Ishikawa (cell line): ENCODE measurements at regions not wholly inside any gene's neighbourhood (a gene's known extent, or its start where the extent isn't known, plus 50 kb on each side); places are given as distances from the start of the nearest gene placed in this dataset.

Source experiments
- CEBPB ChIP-seq: IDR thresholded peaks from 2 replicates; pipeline ENCODE4 v1.6.1; 2012
- MAX ChIP-seq: IDR thresholded peaks from 2 replicates; pipeline ENCODE4 v1.6.1; 2012
- RAD21 ChIP-seq: IDR thresholded peaks from 2 replicates; pipeline ENCODE4 v1.6.1; 2012; ENCODE audit warnings: low read depth
- TAF1 ChIP-seq: IDR thresholded peaks from 2 replicates; pipeline ENCODE4 v1.6.1; 2012; ENCODE audit warnings: low read depth, mild to moderate bottlenecking
- TEAD4 ChIP-seq: IDR thresholded peaks from 2 replicates; pipeline ENCODE4 v1.6.1; 2012
- USF1 ChIP-seq: IDR thresholded peaks from 2 replicates; pipeline ENCODE4 v1.6.1; 2012
- YY1 ChIP-seq: IDR thresholded peaks from 2 replicates; pipeline ENCODE4 v1.6.1; 2012; ENCODE audit warnings: low read depth
- ZBTB7A ChIP-seq: IDR thresholded peaks from 2 replicates; pipeline ENCODE4 v1.6.1; 2012; ENCODE audit warnings: low read depth
- TF ChIP-seq, protein P1 (sequence below): IDR thresholded peaks from 2 replicates; pipeline ENCODE4 v1.6.1; 2012; ENCODE audit warnings: low read depth, mild to moderate bottlenecking

- TF ChIP-seq CEBPB (no peak), MAX (no peak), USF1 (no peak), TAF1 (no peak), RAD21 (no peak), TEAD4 (no peak), ZBTB7A (no peak), YY1 (no peak)
- TF ChIP-seq, protein P1, sequence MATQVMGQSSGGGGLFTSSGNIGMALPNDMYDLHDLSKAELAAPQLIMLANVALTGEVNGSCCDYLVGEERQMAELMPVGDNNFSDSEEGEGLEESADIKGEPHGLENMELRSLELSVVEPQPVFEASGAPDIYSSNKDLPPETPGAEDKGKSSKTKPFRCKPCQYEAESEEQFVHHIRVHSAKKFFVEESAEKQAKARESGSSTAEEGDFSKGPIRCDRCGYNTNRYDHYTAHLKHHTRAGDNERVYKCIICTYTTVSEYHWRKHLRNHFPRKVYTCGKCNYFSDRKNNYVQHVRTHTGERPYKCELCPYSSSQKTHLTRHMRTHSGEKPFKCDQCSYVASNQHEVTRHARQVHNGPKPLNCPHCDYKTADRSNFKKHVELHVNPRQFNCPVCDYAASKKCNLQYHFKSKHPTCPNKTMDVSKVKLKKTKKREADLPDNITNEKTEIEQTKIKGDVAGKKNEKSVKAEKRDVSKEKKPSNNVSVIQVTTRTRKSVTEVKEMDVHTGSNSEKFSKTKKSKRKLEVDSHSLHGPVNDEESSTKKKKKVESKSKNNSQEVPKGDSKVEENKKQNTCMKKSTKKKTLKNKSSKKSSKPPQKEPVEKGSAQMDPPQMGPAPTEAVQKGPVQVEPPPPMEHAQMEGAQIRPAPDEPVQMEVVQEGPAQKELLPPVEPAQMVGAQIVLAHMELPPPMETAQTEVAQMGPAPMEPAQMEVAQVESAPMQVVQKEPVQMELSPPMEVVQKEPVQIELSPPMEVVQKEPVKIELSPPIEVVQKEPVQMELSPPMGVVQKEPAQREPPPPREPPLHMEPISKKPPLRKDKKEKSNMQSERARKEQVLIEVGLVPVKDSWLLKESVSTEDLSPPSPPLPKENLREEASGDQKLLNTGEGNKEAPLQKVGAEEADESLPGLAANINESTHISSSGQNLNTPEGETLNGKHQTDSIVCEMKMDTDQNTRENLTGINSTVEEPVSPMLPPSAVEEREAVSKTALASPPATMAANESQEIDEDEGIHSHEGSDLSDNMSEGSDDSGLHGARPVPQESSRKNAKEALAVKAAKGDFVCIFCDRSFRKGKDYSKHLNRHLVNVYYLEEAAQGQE = no peak
Measured at GRCh38 chr14:86640288-86640687, 1110.3 kb downstream of the FLRT2 start.
